Astrocyte (in vitro differentiated cells and primary cell): ENCODE measurements at regions not wholly inside any gene's neighbourhood (a gene's known extent, or its start where the extent isn't known, plus 50 kb on each side); places are given as distances from the start of the nearest gene placed in this dataset.

ENCODE experiments used
- CTCF ChIP-seq: IDR thresholded peaks from 2 replicates; pipeline ENCODE4 v1.5.1; 2011; ENCODE audit warnings: low read depth, mild to moderate bottlenecking, inconsistent platforms, low read length, moderate library complexity; ENCODE audit not compliant: insufficient read depth
- EZH2 ChIP-seq: IDR thresholded peaks from 2 replicates; pipeline ENCODE4 v1.6.1; 2012; ENCODE audit warnings: mild to moderate bottlenecking, low read length, inconsistent platforms; ENCODE audit not compliant: insufficient read depth

DNA sequence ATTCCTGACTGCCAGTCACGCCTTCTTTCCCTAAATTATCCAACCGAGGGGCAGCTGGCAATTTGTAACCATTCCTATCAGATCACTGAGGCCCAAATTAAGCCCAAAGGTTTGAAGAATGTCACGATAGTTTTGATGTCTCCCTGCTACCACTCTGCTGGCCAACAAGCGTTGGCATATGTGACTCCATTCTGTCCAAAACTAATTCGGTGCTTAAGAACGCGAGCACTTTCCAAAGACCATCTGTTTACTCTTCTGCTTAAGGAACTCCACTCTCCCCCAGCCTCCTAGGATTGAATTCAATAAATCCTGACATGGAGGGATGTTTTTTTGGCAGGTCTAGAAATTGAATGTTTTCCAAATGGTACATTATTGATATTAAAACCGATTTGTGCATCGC is 131.5 kb upstream of the CTBP2 start:
- TF ChIP-seq EZH2: no peak
- no peak for TF ChIP-seq CTCF
